ENCODE measurements at regions not wholly inside any gene's neighbourhood (a gene's known extent, or its start where the extent isn't known, plus 50 kb on each side); places are given as distances from the start of the nearest gene placed in this dataset.

- TF ChIP-seq ZNF462 (CRISPR knock-in tag; IDR thresholded peaks at IDR 0.05) (no peak), POLR2AphosphoS5 (IDR thresholded peaks at IDR 0.05; ENCODE audit: low read depth) (no peak), ETS1 (IDR thresholded peaks at IDR 0.05) (no peak), NANOG (IDR thresholded peaks at IDR 0.05; ENCODE audit: borderline replicate concordance) (no peak), EZH2 (IDR thresholded peaks at IDR 0.05; ENCODE audit: low read depth, unreplicated experiment) (no peak), ZNF114 (CRISPR knock-in tag; IDR thresholded peaks at IDR 0.05) (no peak)
- TF ChIP-seq, protein P1, sequence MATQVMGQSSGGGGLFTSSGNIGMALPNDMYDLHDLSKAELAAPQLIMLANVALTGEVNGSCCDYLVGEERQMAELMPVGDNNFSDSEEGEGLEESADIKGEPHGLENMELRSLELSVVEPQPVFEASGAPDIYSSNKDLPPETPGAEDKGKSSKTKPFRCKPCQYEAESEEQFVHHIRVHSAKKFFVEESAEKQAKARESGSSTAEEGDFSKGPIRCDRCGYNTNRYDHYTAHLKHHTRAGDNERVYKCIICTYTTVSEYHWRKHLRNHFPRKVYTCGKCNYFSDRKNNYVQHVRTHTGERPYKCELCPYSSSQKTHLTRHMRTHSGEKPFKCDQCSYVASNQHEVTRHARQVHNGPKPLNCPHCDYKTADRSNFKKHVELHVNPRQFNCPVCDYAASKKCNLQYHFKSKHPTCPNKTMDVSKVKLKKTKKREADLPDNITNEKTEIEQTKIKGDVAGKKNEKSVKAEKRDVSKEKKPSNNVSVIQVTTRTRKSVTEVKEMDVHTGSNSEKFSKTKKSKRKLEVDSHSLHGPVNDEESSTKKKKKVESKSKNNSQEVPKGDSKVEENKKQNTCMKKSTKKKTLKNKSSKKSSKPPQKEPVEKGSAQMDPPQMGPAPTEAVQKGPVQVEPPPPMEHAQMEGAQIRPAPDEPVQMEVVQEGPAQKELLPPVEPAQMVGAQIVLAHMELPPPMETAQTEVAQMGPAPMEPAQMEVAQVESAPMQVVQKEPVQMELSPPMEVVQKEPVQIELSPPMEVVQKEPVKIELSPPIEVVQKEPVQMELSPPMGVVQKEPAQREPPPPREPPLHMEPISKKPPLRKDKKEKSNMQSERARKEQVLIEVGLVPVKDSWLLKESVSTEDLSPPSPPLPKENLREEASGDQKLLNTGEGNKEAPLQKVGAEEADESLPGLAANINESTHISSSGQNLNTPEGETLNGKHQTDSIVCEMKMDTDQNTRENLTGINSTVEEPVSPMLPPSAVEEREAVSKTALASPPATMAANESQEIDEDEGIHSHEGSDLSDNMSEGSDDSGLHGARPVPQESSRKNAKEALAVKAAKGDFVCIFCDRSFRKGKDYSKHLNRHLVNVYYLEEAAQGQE (IDR thresholded peaks at IDR 0.05; ENCODE audit: unreplicated experiment) = no peak
Measured at GRCh38 chr13:90502762-90503161, 844.7 kb upstream of the MIR17HG start (continued).

All from GM23338 (cell line).